ENCODE measurements at regions not wholly inside any gene's neighbourhood (a gene's known extent, or its start where the extent isn't known, plus 50 kb on each side); places are given as distances from the start of the nearest gene placed in this dataset.

- no peak for TF ChIP-seq CTCF (conservative IDR thresholded peaks at IDR 0.05)
- no peak for TF ChIP-seq ZFX (IDR thresholded peaks at IDR 0.05)
Measured at GRCh38 chr14:87705439-87705896, 287.5 kb downstream of the GALC start.

Measured in C4-2B (cell line).